Endothelial cell of umbilical vein (primary cell): ENCODE measurements at regions not wholly inside any gene's neighbourhood (a gene's known extent, or its start where the extent isn't known, plus 50 kb on each side); places are given as distances from the start of the nearest gene placed in this dataset.

Experiments used
- BruUV-seq: library from RNA; stranded (reverse); fragments of 400-500 nt; replicated peaks from 2 replicates; lab custom pipeline; 2021; lab: Mats Ljungman, UMichigan
- CTCF ChIA-PET: fragments of 300-600, 350-600 bp; sonication (Branson Sonifier 250); formaldehyde crosslinking; loops from one replicate; lab custom pipeline; 2021; ENCODE audit warnings: antibody characterized with exemption, inconsistent platforms; lab: Charles Lee
- POLR2A ChIA-PET: fragments of 300-600, 350-600 bp; sonication (Branson Sonifier 250); formaldehyde crosslinking; loops from one replicate; lab custom pipeline; 2021; ENCODE audit warnings: antibody characterized with exemption, inconsistent platforms; lab: Charles Lee
- DNase-seq: peaks from one replicate; pipeline ENCODE4 v3.0.0-alpha.2; 2011; ENCODE audit warnings: low read depth, low spot score
- FAIRE-seq: peaks from 2 replicates; lab custom pipeline; 2011; peaks lifted over from hg19 to GRCh38; lab: Jason Lieb, UNC
- H2AFZ ChIP-seq: 2 replicates; pipeline ENCODE4 v1.6.0; 2012; ENCODE audit warnings: low read depth, low read length, control low read depth, inconsistent platforms
- H3K27ac ChIP-seq: 2 replicates; pipeline ENCODE4 v1.5.1; 2011; ENCODE audit warnings: low read depth, mild to moderate bottlenecking, control low read depth, low read length, moderate library complexity; ENCODE audit not compliant: insufficient read depth
- H3K27me3 ChIP-seq, 2 experiments: 2 replicates each; pipeline versions ENCODE4 v1.6.0 to v1.6.1; 2011; ENCODE audit warnings: low read length in 2 of 2, mixed read lengths in 1 of 2; ENCODE audit not compliant: control insufficient read depth in 2 of 2, insufficient read depth in 2 of 2
- H3K36me3 ChIP-seq, 2 experiments: 2 replicates in 1 of 2; 3 replicates in 1 of 2; pipeline ENCODE4 v1.5.1; 2011; ENCODE audit warnings: low read length in 2 of 2, mild to moderate bottlenecking in 1 of 2, moderate library complexity in 1 of 2; ENCODE audit not compliant: control insufficient read depth in 2 of 2, insufficient read depth in 2 of 2; ENCODE audit errors: extremely low read depth in 1 of 2
- H3K4me1 ChIP-seq: 3 replicates; pipeline ENCODE4 v1.5.1; 2011; ENCODE audit warnings: mild to moderate bottlenecking, low read length; ENCODE audit not compliant: control insufficient read depth, insufficient read depth; ENCODE audit errors: extremely low read depth
- H3K4me2 ChIP-seq: 2 replicates; pipeline ENCODE4 v1.6.1; 2011; ENCODE audit warnings: low read length, control low read depth, mixed read lengths; ENCODE audit not compliant: insufficient read depth
- H3K4me3 ChIP-seq, 3 experiments: fragments of 200-600 bp in 1 of 3; sonication (generic), shearing (Covaris generic) in 1 of 3; replicated peaks in 1 of 3; 2 replicates each; pipeline ENCODE4 v1.5.1; 2011 to 2016; ENCODE audit warnings: control low read depth in 3 of 3, low read length in 3 of 3, mild to moderate bottlenecking in 2 of 3, inconsistent platforms in 1 of 3, low read depth in 1 of 3, moderate library complexity in 1 of 3; ENCODE audit not compliant: insufficient read depth in 1 of 3
- H3K79me2 ChIP-seq: 2 replicates; pipeline ENCODE4 v1.6.0; 2012; ENCODE audit warnings: low read length, inconsistent platforms; ENCODE audit not compliant: control insufficient read depth, insufficient read depth
- H3K9ac ChIP-seq: replicated peaks from 2 replicates; pipeline ENCODE3; 2011; ENCODE audit warnings: low read length, control low read depth; ENCODE audit not compliant: insufficient read depth; ENCODE audit errors: extremely low read depth
- H3K9me1 ChIP-seq: replicated peaks from 3 replicates; pipeline ENCODE4 v1.6.0; 2011; ENCODE audit warnings: mild to moderate bottlenecking, low read length; ENCODE audit not compliant: control insufficient read depth, insufficient read depth; ENCODE audit errors: extremely low read depth
- H3K9me3 ChIP-seq: replicated peaks from 2 replicates; pipeline ENCODE4 v1.5.1; 2012; ENCODE audit warnings: low read length, inconsistent platforms; ENCODE audit not compliant: control insufficient read depth, insufficient read depth
- H4K20me1 ChIP-seq: replicated peaks from 2 replicates; pipeline ENCODE3; 2011; ENCODE audit warnings: mild to moderate bottlenecking, low read length; ENCODE audit not compliant: control insufficient read depth, insufficient read depth; ENCODE audit errors: extremely low read depth
- EZH2 ChIP-seq: IDR thresholded peaks from 2 replicates; pipeline ENCODE4 v1.6.1; 2012; ENCODE audit warnings: borderline replicate concordance, low read depth, mild to moderate bottlenecking, moderate library complexity, low read length, inconsistent platforms; ENCODE audit not compliant: severe bottlenecking
- FOS ChIP-seq: IDR thresholded peaks from 2 replicates; pipeline ENCODE4 v1.6.1; 2011; ENCODE audit warnings: mild to moderate bottlenecking, low read length, moderate library complexity, borderline replicate concordance; ENCODE audit not compliant: insufficient read depth
- GATA2 ChIP-seq: IDR thresholded peaks from 2 replicates; pipeline ENCODE4 v1.7.0; 2011; ENCODE audit warnings: low read depth, mild to moderate bottlenecking, moderate library complexity, mixed read lengths, low read length; ENCODE audit not compliant: insufficient read length, insufficient read depth
- JUN ChIP-seq: IDR thresholded peaks from 2 replicates; pipeline ENCODE4 v1.6.1; 2011; ENCODE audit warnings: borderline replicate concordance, low read depth; ENCODE audit not compliant: insufficient read length, insufficient read depth
- MYC ChIP-seq: IDR thresholded peaks from one replicate; pipeline ENCODE4 v1.6.1; 2011; ENCODE audit warnings: mild to moderate bottlenecking, low read depth, low read length
- POLR2A ChIP-seq: IDR thresholded peaks from 2 replicates; pipeline ENCODE4 v1.6.1; 2012; ENCODE audit warnings: low read depth, mild to moderate bottlenecking, control low read depth, low read length
- POLR2AphosphoS5 ChIP-seq: IDR thresholded peaks from 2 replicates; pipeline ENCODE4 v1.6.1; 2012; ENCODE audit warnings: low read depth, mild to moderate bottlenecking, control low read depth, low read length, moderate library complexity; ENCODE audit not compliant: insufficient read depth
- dilution Hi-C: fragments of 300-500 bp; cut with MboI; formaldehyde crosslinking; loops from one replicate; pipeline ENCODE4 v1.15.0; 2019; ENCODE audit warnings: low sequenced_read_pairs; ENCODE audit not compliant: extremely low pct_ligation_motif_present
- intact Hi-C: fragments of 100-400 bp; cut with micrococcal nuclease; formaldehyde crosslinking; loops from one replicate; pipeline ENCODE4 v1.10.0; 2022
- TF ChIP-seq, protein P1 (sequence below), 2 donors: IDR thresholded peaks; 1 replicate in 1 of 2; 2 replicates in 1 of 2; pipeline ENCODE4 v1.5.1; 2011; ENCODE audit warnings: low read length in 2 of 2, mild to moderate bottlenecking in 2 of 2, moderate library complexity in 2 of 2, control low read depth in 1 of 2, inconsistent platforms in 1 of 2, low read depth in 1 of 2; ENCODE audit not compliant: insufficient read depth in 1 of 2; ENCODE audit errors: extremely low read depth in 1 of 2
- TF ChIP-seq, protein P2 (sequence below): IDR thresholded peaks from 2 replicates; pipeline ENCODE4 v1.6.1; 2011; ENCODE audit not compliant: insufficient read depth, insufficient read length

DNA sequence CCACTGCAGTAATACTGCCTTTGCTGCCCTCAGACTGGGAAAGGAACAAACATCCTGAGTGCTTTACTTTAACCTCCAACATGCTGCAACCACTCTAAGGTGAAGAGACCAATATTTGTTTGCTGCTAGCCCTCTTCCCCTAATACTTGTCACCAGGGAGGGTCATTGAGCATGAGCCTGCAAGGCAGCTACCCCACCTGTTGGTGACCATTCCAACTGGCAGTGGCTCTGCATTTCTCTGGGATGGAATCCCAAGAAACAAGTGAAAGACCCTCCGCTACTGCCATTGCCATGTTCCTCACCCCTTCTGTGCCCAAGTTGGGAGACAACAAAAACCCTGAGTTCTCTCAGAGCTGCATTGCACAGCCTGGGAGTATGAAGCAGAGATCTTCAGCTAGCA is 462.7 kb downstream of the ZBBX start:
- Histone ChIP-seq H3K27ac (no peak overlapping the region), H3K27me3 (no peaks in the 10 kb centered on the region), H3K9me1 (no peaks in the 10 kb centered on the region), H3K9ac (no peak overlapping the region), H3K79me2 (no peaks in the 10 kb centered on the region), H4K20me1 (no peaks in the 10 kb centered on the region), H3K36me3 (no peaks in the 10 kb centered on the region), H3K4me2 (no peak overlapping the region), H3K9me3 (peaks cover 2% of the 10 kb centered on the region), H3K4me3 (no peak overlapping the region), H2AFZ (no peak overlapping the region), H3K4me1 (no peaks in the 10 kb centered on the region)
- BruUV-seq = no TSS peak
- intact Hi-C loops (no loop called here), dilution Hi-C loops (no loop called here)
- TF ChIP-seq GATA2 = no peak
- TF ChIP-seq POLR2AphosphoS5 = no peak
- TF ChIP-seq EZH2 = no peak
- no peak for TF ChIP-seq MYC
- TF ChIP-seq JUN = no peak
- TF ChIP-seq, protein P1, sequence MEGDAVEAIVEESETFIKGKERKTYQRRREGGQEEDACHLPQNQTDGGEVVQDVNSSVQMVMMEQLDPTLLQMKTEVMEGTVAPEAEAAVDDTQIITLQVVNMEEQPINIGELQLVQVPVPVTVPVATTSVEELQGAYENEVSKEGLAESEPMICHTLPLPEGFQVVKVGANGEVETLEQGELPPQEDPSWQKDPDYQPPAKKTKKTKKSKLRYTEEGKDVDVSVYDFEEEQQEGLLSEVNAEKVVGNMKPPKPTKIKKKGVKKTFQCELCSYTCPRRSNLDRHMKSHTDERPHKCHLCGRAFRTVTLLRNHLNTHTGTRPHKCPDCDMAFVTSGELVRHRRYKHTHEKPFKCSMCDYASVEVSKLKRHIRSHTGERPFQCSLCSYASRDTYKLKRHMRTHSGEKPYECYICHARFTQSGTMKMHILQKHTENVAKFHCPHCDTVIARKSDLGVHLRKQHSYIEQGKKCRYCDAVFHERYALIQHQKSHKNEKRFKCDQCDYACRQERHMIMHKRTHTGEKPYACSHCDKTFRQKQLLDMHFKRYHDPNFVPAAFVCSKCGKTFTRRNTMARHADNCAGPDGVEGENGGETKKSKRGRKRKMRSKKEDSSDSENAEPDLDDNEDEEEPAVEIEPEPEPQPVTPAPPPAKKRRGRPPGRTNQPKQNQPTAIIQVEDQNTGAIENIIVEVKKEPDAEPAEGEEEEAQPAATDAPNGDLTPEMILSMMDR (IDR thresholded peaks at IDR 0.05; ENCODE audit: extremely low read depth in 1 of 2, insufficient read depth in 1 of 2, low read depth in 1 of 2, low read length in 2 of 2) = no peak
- no peak for TF ChIP-seq FOS
- TF ChIP-seq, protein P2, sequence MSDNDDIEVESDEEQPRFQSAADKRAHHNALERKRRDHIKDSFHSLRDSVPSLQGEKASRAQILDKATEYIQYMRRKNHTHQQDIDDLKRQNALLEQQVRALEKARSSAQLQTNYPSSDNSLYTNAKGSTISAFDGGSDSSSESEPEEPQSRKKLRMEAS = no peak
- no peak for TF ChIP-seq POLR2A
- POLR2A ChIA-PET = no interaction called here
- CTCF ChIA-PET = no interaction called here
- FAIRE-seq (no peak), DNase-seq (no peak)
